ENCODE measurements at regions not wholly inside any gene's neighbourhood (a gene's known extent, or its start where the extent isn't known, plus 50 kb on each side); places are given as distances from the start of the nearest gene placed in this dataset.
"Not testable (repeated sequence)": the region's sequence is repeated elsewhere in the genome, so short reads cannot be mapped to it uniquely, and the experiment has no call there.

- Histone ChIP-seq H3K4me1 (ENCODE audit: control insufficient read depth in 1 of 2, insufficient read depth in 2 of 2, low read length in 2 of 2) (no peaks in the 10 kb centered on the region), H3K27ac (ENCODE audit: low read depth in 1 of 2, low read length in 2 of 2) (no peak overlapping the region), H3K9me3 (ENCODE audit: control insufficient read depth, low read length) (no peaks in the 10 kb centered on the region), H3K4me3 (ENCODE audit: low read length in 2 of 2) (no peak overlapping the region), H3K36me3 (ENCODE audit: control insufficient read depth in 1 of 2, insufficient read depth in 2 of 2, low read length in 1 of 2) (no peaks in the 10 kb centered on the region), H3K27me3 (ENCODE audit: control insufficient read depth in 1 of 2, insufficient read depth in 2 of 2, low read length in 1 of 2) (no peaks in the 10 kb centered on the region)
- DNase-seq (no peak), ATAC-seq (ENCODE audit: low FRiP score) (no peak)
- intact Hi-C loops (cut with DNase I): no loop called here
- 91 to 94% methylated on average over 2 of the region's 2 CpGs for WGBS, 2 donors
Observed at GRCh38 chr5:10106285-10106684, 143.4 kb downstream of the ATPSCKMT start.

- DNase-seq: no peak
- 78% methylated on average over 9 of the region's 9 CpGs for WGBS, 2 donors
- Histone ChIP-seq H3K27me3 (ENCODE audit: control insufficient read depth in 1 of 2, insufficient read depth in 2 of 2, low read length in 1 of 2) (no peaks in the 10 kb centered on the region), H3K4me3 (ENCODE audit: low read length in 2 of 2) (no peak overlapping the region), H3K27ac (ENCODE audit: low read depth in 1 of 2, low read length in 2 of 2) (no peak overlapping the region), H3K9me3 (ENCODE audit: control insufficient read depth, low read length) (no peaks in the 10 kb centered on the region), H3K4me1 (ENCODE audit: control insufficient read depth in 1 of 2, insufficient read depth in 2 of 2, low read length in 2 of 2) (no peaks in the 10 kb centered on the region), H3K36me3 (ENCODE audit: control insufficient read depth in 1 of 2, insufficient read depth in 2 of 2, low read length in 1 of 2) (no peaks in the 10 kb centered on the region)
- ATAC-seq (ENCODE audit: low FRiP score): no peak
- intact Hi-C loops (cut with DNase I): no loop called here
Observed at GRCh38 chr5:10102706-10103497, 146.8 kb downstream of the ATPSCKMT start.

- H3K36me3 ChIP-seq (ENCODE audit: control insufficient read depth in 1 of 2, insufficient read depth in 2 of 2, low read length in 1 of 2); H3K4me1 ChIP-seq (ENCODE audit: control insufficient read depth in 1 of 2, insufficient read depth in 2 of 2, low read length in 2 of 2); DNase-seq; H3K27me3 ChIP-seq (ENCODE audit: control insufficient read depth in 1 of 2, insufficient read depth in 2 of 2, low read length in 1 of 2); intact Hi-C loops (cut with DNase I); H3K4me3 ChIP-seq (ENCODE audit: low read length in 2 of 2); ATAC-seq (ENCODE audit: low FRiP score); H3K27ac ChIP-seq (ENCODE audit: low read depth in 1 of 2, low read length in 2 of 2); H3K9me3 ChIP-seq (ENCODE audit: control insufficient read depth, low read length): not testable (repeated sequence)
- 92% methylated on average over 7 of the region's 7 CpGs for WGBS, 2 donors
Observed at GRCh38 chr5:10102235-10102634, 147.5 kb downstream of the ATPSCKMT start.

- no peak for ATAC-seq (ENCODE audit: low FRiP score)
- no peaks in the 10 kb centered on the region for H3K4me1 ChIP-seq (ENCODE audit: control insufficient read depth in 1 of 2, insufficient read depth in 2 of 2, low read length in 2 of 2)
- H3K9me3 ChIP-seq (ENCODE audit: control insufficient read depth, low read length): no peaks in the 10 kb centered on the region
- 84 to 94% methylated on average over 2 of the region's 2 CpGs for WGBS, 2 donors
- H3K27ac ChIP-seq (ENCODE audit: low read depth in 1 of 2, low read length in 2 of 2): no peak overlapping the region
- no peaks in the 10 kb centered on the region for H3K27me3 ChIP-seq (ENCODE audit: control insufficient read depth in 1 of 2, insufficient read depth in 2 of 2, low read length in 1 of 2)
- DNase-seq: no peak
- intact Hi-C loops (cut with DNase I): no loop called here
- H3K36me3 ChIP-seq (ENCODE audit: control insufficient read depth in 1 of 2, insufficient read depth in 2 of 2, low read length in 1 of 2): no peaks in the 10 kb centered on the region
- H3K4me3 ChIP-seq (ENCODE audit: low read length in 2 of 2): no peak overlapping the region
Observed at GRCh38 chr5:10099548-10099947, 150.1 kb downstream of the ATPSCKMT start.

GRCh38 chr5:10091701-10092100 is 158.0 kb downstream of the ATPSCKMT start:
- no peak for ATAC-seq (ENCODE audit: low FRiP score)

GRCh38 chr5:10090074-10090473 is 159.6 kb downstream of the ATPSCKMT start:
- Histone ChIP-seq H3K9me3 (ENCODE audit: control insufficient read depth, low read length) (peaks cover 6% of the 10 kb centered on the region), H3K4me1 (ENCODE audit: control insufficient read depth in 1 of 2, insufficient read depth in 2 of 2, low read length in 2 of 2) (no peaks in the 10 kb centered on the region), H3K27me3 (ENCODE audit: control insufficient read depth in 1 of 2, insufficient read depth in 2 of 2, low read length in 1 of 2) (no peaks in the 10 kb centered on the region), H3K4me3 (ENCODE audit: low read length in 2 of 2) (no peak overlapping the region), H3K36me3 (ENCODE audit: control insufficient read depth in 1 of 2, insufficient read depth in 2 of 2, low read length in 1 of 2) (no peaks in the 10 kb centered on the region), H3K27ac (ENCODE audit: low read depth in 1 of 2, low read length in 2 of 2) (no peak overlapping the region)
- WGBS, 2 donors: 84 to 90% methylated on average over 2 of the region's 2 CpGs
- intact Hi-C loops (cut with DNase I): no loop called here
- ATAC-seq (ENCODE audit: low FRiP score) (no peak), DNase-seq (no peak)

More at GRCh38 chr5:10091701-10092100, 158.0 kb downstream of the ATPSCKMT start:
- peaks cover 6% of the 10 kb centered on the region for H3K9me3 ChIP-seq (ENCODE audit: control insufficient read depth, low read length)
- H3K4me3 ChIP-seq (ENCODE audit: low read length in 2 of 2): no peak overlapping the region
- no peak overlapping the region for H3K27ac ChIP-seq (ENCODE audit: low read depth in 1 of 2, low read length in 2 of 2)
- no peaks in the 10 kb centered on the region for H3K4me1 ChIP-seq (ENCODE audit: control insufficient read depth in 1 of 2, insufficient read depth in 2 of 2, low read length in 2 of 2)
- no peaks in the 10 kb centered on the region for H3K27me3 ChIP-seq (ENCODE audit: control insufficient read depth in 1 of 2, insufficient read depth in 2 of 2, low read length in 1 of 2)
- H3K36me3 ChIP-seq (ENCODE audit: control insufficient read depth in 1 of 2, insufficient read depth in 2 of 2, low read length in 1 of 2): no peaks in the 10 kb centered on the region
- 56 to 70% methylated on average over 4 of the region's 4 CpGs for WGBS, 2 donors
- DNase-seq: no peak
- intact Hi-C loops (cut with DNase I): no loop called here

GRCh38 chr5:10085185-10085584 is 164.5 kb downstream of the ATPSCKMT start:
- H3K4me3 ChIP-seq (ENCODE audit: low read length in 2 of 2): no peak overlapping the region
- H3K27ac ChIP-seq (ENCODE audit: low read depth in 1 of 2, low read length in 2 of 2): no peak overlapping the region
- no peak for DNase-seq
- WGBS, 2 donors: 83 to 92% methylated on average over 5 of the region's 5 CpGs
- H3K4me1 ChIP-seq (ENCODE audit: control insufficient read depth in 1 of 2, insufficient read depth in 2 of 2, low read length in 2 of 2): no peaks in the 10 kb centered on the region
- peaks cover 5% of the 10 kb centered on the region for H3K9me3 ChIP-seq (ENCODE audit: control insufficient read depth, low read length)
- no peaks in the 10 kb centered on the region for H3K36me3 ChIP-seq (ENCODE audit: control insufficient read depth in 1 of 2, insufficient read depth in 2 of 2, low read length in 1 of 2)
- no peak for ATAC-seq (ENCODE audit: low FRiP score)
- H3K27me3 ChIP-seq (ENCODE audit: control insufficient read depth in 1 of 2, insufficient read depth in 2 of 2, low read length in 1 of 2): no peaks in the 10 kb centered on the region
- intact Hi-C loops (cut with DNase I): no loop called here

- peaks cover 1% of the 10 kb centered on the region for H3K9me3 ChIP-seq (ENCODE audit: control insufficient read depth, low read length)
- 89% methylated on average over 4 of the region's 4 CpGs for WGBS, 2 donors
- intact Hi-C loops (cut with DNase I): no loop called here
Observed at GRCh38 chr5:10081584-10081983, 168.1 kb downstream of the ATPSCKMT start.

GRCh38 chr5:10077791-10078545 is 171.7 kb downstream of the ATPSCKMT start:
- ATAC-seq (ENCODE audit: low FRiP score): no peak
- no peak overlapping the region for H3K4me3 ChIP-seq (ENCODE audit: low read length in 2 of 2)
- no peaks in the 10 kb centered on the region for H3K36me3 ChIP-seq (ENCODE audit: control insufficient read depth in 1 of 2, insufficient read depth in 2 of 2, low read length in 1 of 2)
- H3K27me3 ChIP-seq (ENCODE audit: control insufficient read depth in 1 of 2, insufficient read depth in 2 of 2, low read length in 1 of 2): no peaks in the 10 kb centered on the region
- no peak for DNase-seq
- intact Hi-C loops (cut with DNase I): no loop called here
- 70 to 78% methylated on average over 11 of the region's 11 CpGs for WGBS, 2 donors
- H3K4me1 ChIP-seq (ENCODE audit: control insufficient read depth in 1 of 2, insufficient read depth in 2 of 2, low read length in 2 of 2): no peaks in the 10 kb centered on the region
- H3K27ac ChIP-seq (ENCODE audit: low read depth in 1 of 2, low read length in 2 of 2): no peak overlapping the region
- H3K9me3 ChIP-seq (ENCODE audit: control insufficient read depth, low read length): peaks cover 1% of the 10 kb centered on the region

More at GRCh38 chr5:10081584-10081983, 168.1 kb downstream of the ATPSCKMT start:
- Histone ChIP-seq H3K27ac (ENCODE audit: low read depth in 1 of 2, low read length in 2 of 2) (no peak overlapping the region), H3K36me3 (ENCODE audit: control insufficient read depth in 1 of 2, insufficient read depth in 2 of 2, low read length in 1 of 2) (no peaks in the 10 kb centered on the region), H3K4me3 (ENCODE audit: low read length in 2 of 2) (no peak overlapping the region), H3K4me1 (ENCODE audit: control insufficient read depth in 1 of 2, insufficient read depth in 2 of 2, low read length in 2 of 2) (no peaks in the 10 kb centered on the region), H3K27me3 (ENCODE audit: control insufficient read depth in 1 of 2, insufficient read depth in 2 of 2, low read length in 1 of 2) (no peaks in the 10 kb centered on the region)
- ATAC-seq (ENCODE audit: low FRiP score) (no peak), DNase-seq (no peak)

All from aorta (tissue), 5 donors.